GM12878 (cell line): ENCODE measurements at regions not wholly inside any gene's neighbourhood (a gene's known extent, or its start where the extent isn't known, plus 50 kb on each side); places are given as distances from the start of the nearest gene placed in this dataset.

Experiments
- ATAC-seq: fragments of 200-7000 bp; cut with Tn5 transposase; 3 replicates; pipeline ENCODE4 v1.9.1; 2020; ENCODE audit warnings: mild to moderate bottlenecking, moderate library complexity
- BruUV-seq: library from RNA; stranded (reverse); fragments of 400-500 nt; replicated peaks from 2 replicates; lab custom pipeline; 2021; lab: Mats Ljungman, UMichigan
- CTCF ChIA-PET: fragments of 300-600 bp; sonication (Branson Sonifier 250); formaldehyde crosslinking; extraction: SDS; loops from one replicate; lab custom pipeline; 2021; ENCODE audit warnings: inconsistent platforms; lab: Yijun Ruan, JAX
- POLR2A ChIA-PET: fragments of 350-600 bp; formaldehyde crosslinking; extraction: SDS; loops from one replicate; lab custom pipeline; 2021; ENCODE audit warnings: inconsistent platforms; lab: Charles Lee
- RAD21 ChIA-PET: fragments of 300-600 bp; sonication (Branson Sonifier 250); formaldehyde crosslinking; loops from one replicate; lab custom pipeline; 2023; ENCODE audit warnings: antibody characterized with exemption; ENCODE audit not compliant: unreplicated experiment; lab: Charles Lee
- SMC1A ChIA-PET: fragments of 300-600 bp; sonication (Branson Sonifier 250); formaldehyde crosslinking; loops from one replicate; lab custom pipeline; 2023; ENCODE audit not compliant: unreplicated experiment, uncharacterized antibody; lab: Charles Lee
- DNase-seq: peaks from one replicate; pipeline ENCODE4 v3.0.0-alpha.2; 2011; ENCODE audit warnings: low read depth, low spot score
- FAIRE-seq: peaks from 3 replicates; lab custom pipeline; 2011; peaks lifted over from hg19 to GRCh38; lab: Jason Lieb, UNC
- H2AFZ ChIP-seq: 2 replicates; pipeline ENCODE4 v1.6.0; 2011; ENCODE audit warnings: low read depth, low read length, control low read depth; ENCODE audit not compliant: control insufficient read depth
- H3K27ac ChIP-seq: 2 replicates; pipeline ENCODE4 v1.5.1; 2011; ENCODE audit warnings: control low read depth; ENCODE audit not compliant: control insufficient read depth, insufficient read depth
- H3K27me3 ChIP-seq, 2 experiments: replicated peaks in 1 of 2; 2 replicates each; pipeline versions ENCODE4 v1.6.0 to v1.6.1; 2011; ENCODE audit warnings: low read length in 1 of 2; ENCODE audit not compliant: control insufficient read depth in 2 of 2, insufficient read depth in 2 of 2
- H3K36me3 ChIP-seq, 2 experiments: 2 replicates each; pipeline ENCODE4 v1.5.1; 2011; ENCODE audit warnings: low read length in 1 of 2; ENCODE audit not compliant: control insufficient read depth in 2 of 2, insufficient read depth in 2 of 2
- H3K4me1 ChIP-seq: 2 replicates; pipeline ENCODE4 v1.6.1; 2011; ENCODE audit warnings: mild to moderate bottlenecking, low read length, moderate library complexity, mixed read lengths; ENCODE audit not compliant: control insufficient read depth, insufficient read depth
- H3K4me2 ChIP-seq: 2 replicates; pipeline ENCODE4 v1.6.0; 2011; ENCODE audit warnings: control low read depth; ENCODE audit not compliant: control insufficient read depth, insufficient read depth
- H3K4me3 ChIP-seq: fragments of 200-600 bp; sonication (generic); 2 replicates; pipeline ENCODE4 v1.5.1; 2016
- H3K79me2 ChIP-seq: 2 replicates; pipeline ENCODE4 v1.6.0; 2011; ENCODE audit warnings: low read length; ENCODE audit not compliant: control insufficient read depth, insufficient read depth
- H3K9ac ChIP-seq: 2 replicates; pipeline ENCODE4 v1.8.0; 2011; ENCODE audit warnings: low read length, control low read depth, mixed read lengths; ENCODE audit not compliant: control insufficient read depth, insufficient read depth
- H3K9me3 ChIP-seq: replicated peaks from 3 replicates; pipeline ENCODE4 v1.5.1; 2011; ENCODE audit warnings: mild to moderate bottlenecking, low read length; ENCODE audit not compliant: control insufficient read depth, insufficient read depth
- H4K20me1 ChIP-seq: 2 replicates; pipeline ENCODE4 v1.6.0; 2011; ENCODE audit not compliant: control insufficient read depth, insufficient read depth
- ASH2L ChIP-seq: fragments of 300-600, 200-600 bp; sonication (generic); IDR thresholded peaks from 2 replicates; pipeline ENCODE4 v1.6.1; 2017; ENCODE audit warnings: low read depth, mild to moderate bottlenecking, borderline replicate concordance
- FOS ChIP-seq: IDR thresholded peaks from 3 replicates; pipeline ENCODE4 v1.6.1; 2011; ENCODE audit warnings: borderline replicate concordance; ENCODE audit not compliant: insufficient read length; ENCODE audit errors: extremely low read depth
- IRF4 ChIP-seq: IDR thresholded peaks from 2 replicates; pipeline ENCODE4 v1.6.1; 2011; ENCODE audit warnings: low read depth, low read length
- JUND ChIP-seq: IDR thresholded peaks from 2 replicates; pipeline ENCODE4 v1.6.1; 2012; ENCODE audit warnings: low read depth, mild to moderate bottlenecking, low read length, improper control_type of control experiment, moderate library complexity
- NFYB ChIP-seq: IDR thresholded peaks from 2 replicates; pipeline ENCODE4 v1.6.1; 2011; ENCODE audit warnings: low read depth, mild to moderate bottlenecking, low read length, improper control_type of control experiment, moderate library complexity; ENCODE audit not compliant: insufficient read depth
- POLR2AphosphoS2 ChIP-seq: IDR thresholded peaks from 2 replicates; pipeline ENCODE4 v1.6.1; 2011; ENCODE audit warnings: low read depth, mild to moderate bottlenecking, low read length, improper control_type of control experiment, moderate library complexity
- RBBP5 ChIP-seq: fragments of 200-600 bp; sonication (generic); conservative IDR thresholded peaks from 2 replicates; pipeline ENCODE4 v1.6.1; 2016
- RELA ChIP-seq: fragments of 450-650 bp; IDR thresholded peaks from 2 replicates; pipeline ENCODE4 v1.8.0; 2014; ENCODE audit warnings: borderline replicate concordance; ENCODE audit not compliant: partially characterized antibody
- SMAD1 ChIP-seq: fragments of 450-650 bp; IDR thresholded peaks from 2 replicates; pipeline ENCODE4 v1.6.1; 2018; ENCODE audit warnings: mild to moderate bottlenecking, low read depth; ENCODE audit not compliant: partially characterized antibody
- SRF ChIP-seq, 2 experiments: IDR thresholded peaks; 2 replicates each; pipeline ENCODE4 v1.6.1; 2011; ENCODE audit warnings: low read depth in 2 of 2, low read length in 2 of 2, mild to moderate bottlenecking in 1 of 2, moderate library complexity in 1 of 2
- ZNF207 ChIP-seq: fragments of 450-650 bp; IDR thresholded peaks from 2 replicates; pipeline ENCODE4 v1.6.1; 2014; ENCODE audit warnings: antibody characterized with exemption, mild to moderate bottlenecking, borderline replicate concordance
- ZNF24 ChIP-seq: fragments of 450-650 bp; IDR thresholded peaks from 2 replicates; pipeline ENCODE4 v1.6.1; 2017; ENCODE audit warnings: antibody characterized with exemption, mild to moderate bottlenecking
- WGBS: methylation state at CpG from one replicate; pipeline ENCODE4 v1.1.6; 2016; ENCODE audit warnings: low lambda C conversion rate; ENCODE audit not compliant: insufficient replicate concordance, insufficient coverage; ENCODE audit errors: missing lambda C conversion rate; 5-methylcytosine and 5-hydroxymethylcytosine counted together
- in situ Hi-C: fragments of 300-500 bp; cut with MboI; formaldehyde crosslinking; loops from 9 replicates; pipeline ENCODE4 v1.14.3; 2018; ENCODE audit warnings: mixed read lengths
- intact Hi-C: fragments of 100-400 bp; cut with micrococcal nuclease; formaldehyde crosslinking; loops from one replicate; pipeline ENCODE4 v1.14.2; 2022; ENCODE audit not compliant: unreplicated experiment
- TF ChIP-seq, protein P1 (sequence below): fragments of 150-350 bp; IDR thresholded peaks from 2 replicates; pipeline ENCODE4 v1.6.1; 2014; ENCODE audit warnings: mild to moderate bottlenecking, low read depth, low read length
- TF ChIP-seq, protein P2 (sequence below): IDR thresholded peaks from 2 replicates; pipeline ENCODE4 v1.6.1; 2011; ENCODE audit warnings: borderline replicate concordance, low read depth, mild to moderate bottlenecking, moderate library complexity, mixed read lengths, low read length; ENCODE audit not compliant: insufficient read depth; ENCODE audit errors: extremely low read length

DNA sequence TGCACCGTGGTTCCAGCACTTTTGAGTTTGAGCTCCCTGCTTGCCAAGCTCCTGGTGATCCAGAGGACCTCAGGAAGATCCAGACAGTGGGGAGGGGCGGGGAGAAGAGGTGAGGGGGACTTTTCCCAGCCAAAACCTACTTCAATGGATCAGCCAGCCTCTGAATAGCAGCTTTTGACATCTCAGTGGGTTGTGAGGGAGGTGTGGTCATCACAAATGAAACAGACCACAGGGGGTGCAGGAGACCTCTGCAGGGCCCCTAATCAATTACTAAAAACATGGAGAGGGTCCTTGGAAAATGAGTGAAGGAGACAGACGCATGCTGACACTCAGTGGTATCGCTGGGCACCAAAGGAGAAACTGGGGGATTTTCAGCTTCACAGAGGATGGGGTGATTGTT is 372.7 kb downstream of the ZNF521 start (continued):
- no peak for TF ChIP-seq SRF (IDR thresholded peaks at IDR 0.05; ENCODE audit: low read depth in 2 of 2, low read length in 2 of 2)

DNA sequence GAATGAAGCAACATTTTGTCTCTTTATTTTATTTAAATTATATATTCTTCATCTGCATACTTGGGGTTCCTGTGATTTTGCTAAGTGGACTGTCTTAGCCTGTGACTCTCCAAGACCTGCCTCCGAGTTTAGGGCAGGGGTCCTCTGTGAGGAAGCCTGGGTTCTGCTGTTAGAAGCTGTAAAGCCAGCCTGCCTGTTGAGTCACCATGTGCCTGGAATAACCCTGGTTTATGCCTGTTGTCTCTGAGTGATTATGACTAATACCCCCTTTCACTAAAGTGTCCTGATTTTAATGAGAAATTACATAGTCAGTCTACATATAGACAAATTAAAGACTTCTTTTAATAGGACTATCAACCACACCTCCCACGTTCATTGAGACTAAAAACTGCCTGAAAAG is 369.1 kb downstream of the ZNF521 start:
- TF ChIP-seq ASH2L (no peak), JUND (no peak), NFYB (no peak), POLR2AphosphoS2 (no peak), RELA (no peak)
- Histone ChIP-seq H3K79me2 (no peaks in the 10 kb centered on the region), H2AFZ (no peak overlapping the region), H3K27me3 (peaks cover 0 to 1% of the 10 kb centered on the region in 2 experiments; a peak in 1 of 4 replicates), H4K20me1 (no peaks in the 10 kb centered on the region), H3K4me1 (no peaks in the 10 kb centered on the region), H3K9ac (no peak overlapping the region), H3K36me3 (no peaks in the 10 kb centered on the region), H3K4me2 (no peak overlapping the region), H3K27ac (no peak overlapping the region), H3K4me3 (no peak overlapping the region), H3K9me3 (no peaks in the 10 kb centered on the region)
- POLR2A ChIA-PET: no interaction called here
- RAD21 ChIA-PET: no interaction called here
- WGBS: 0% methylated on average over 2 of the region's 2 CpGs
- in situ Hi-C loops (no loop called here), intact Hi-C loops (no loop called here)
- FAIRE-seq (no peak), ATAC-seq (no peak), DNase-seq (no peak)
- CTCF ChIA-PET: no interaction called here
- SMC1A ChIA-PET: no interaction called here
- BruUV-seq: no TSS peak

DNA sequence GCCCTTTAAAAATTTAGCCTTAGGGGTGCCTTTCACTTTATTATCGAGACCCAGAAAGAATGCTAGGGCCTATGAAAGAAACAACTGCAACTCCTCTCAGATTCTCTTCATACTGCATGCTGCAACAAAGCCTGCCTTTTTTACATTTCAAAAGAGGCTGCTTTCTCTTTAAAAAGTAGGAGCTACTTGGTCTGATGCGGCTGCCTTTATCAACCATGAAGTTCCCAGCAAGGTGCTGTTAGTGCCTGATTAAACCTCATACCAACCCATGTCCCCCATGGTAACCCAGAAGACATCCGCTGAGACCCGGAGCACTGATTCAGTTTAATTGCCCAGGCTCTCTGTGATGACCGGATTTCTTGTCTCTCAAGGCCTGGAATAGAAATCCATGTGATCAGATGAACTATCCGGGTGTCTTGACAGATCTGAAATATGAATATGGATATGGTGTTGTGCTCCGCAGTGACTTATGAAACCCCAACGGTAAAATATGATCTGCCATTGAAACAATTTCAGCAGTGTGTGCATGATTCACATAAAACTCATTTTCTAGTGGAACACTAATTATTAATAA is 368.3 kb downstream of the ZNF521 start:
- Histone ChIP-seq H3K4me3 (no peak overlapping the region), H3K9ac (no peak overlapping the region), H4K20me1 (no peaks in the 10 kb centered on the region), H2AFZ (no peak overlapping the region), H3K36me3 (no peaks in the 10 kb centered on the region), H3K4me1 (no peaks in the 10 kb centered on the region), H3K27me3 (peaks cover 0 to 1% of the 10 kb centered on the region in 2 experiments; a peak in 1 of 4 replicates), H3K4me2 (no peak overlapping the region), H3K9me3 (no peaks in the 10 kb centered on the region), H3K79me2 (no peaks in the 10 kb centered on the region), H3K27ac (no peak overlapping the region)
- no peak for ATAC-seq
- intact Hi-C loops (no loop called here), in situ Hi-C loops (no loop called here)
- POLR2A ChIA-PET: no interaction called here
- RAD21 ChIA-PET: no interaction called here
- CTCF ChIA-PET: no interaction called here
- WGBS: 40% methylated on average over 8 of the region's 8 CpGs
- BruUV-seq: no TSS peak
- no peak for FAIRE-seq
- SMC1A ChIA-PET: no interaction called here
- no peak for DNase-seq
- TF ChIP-seq, protein P1, sequence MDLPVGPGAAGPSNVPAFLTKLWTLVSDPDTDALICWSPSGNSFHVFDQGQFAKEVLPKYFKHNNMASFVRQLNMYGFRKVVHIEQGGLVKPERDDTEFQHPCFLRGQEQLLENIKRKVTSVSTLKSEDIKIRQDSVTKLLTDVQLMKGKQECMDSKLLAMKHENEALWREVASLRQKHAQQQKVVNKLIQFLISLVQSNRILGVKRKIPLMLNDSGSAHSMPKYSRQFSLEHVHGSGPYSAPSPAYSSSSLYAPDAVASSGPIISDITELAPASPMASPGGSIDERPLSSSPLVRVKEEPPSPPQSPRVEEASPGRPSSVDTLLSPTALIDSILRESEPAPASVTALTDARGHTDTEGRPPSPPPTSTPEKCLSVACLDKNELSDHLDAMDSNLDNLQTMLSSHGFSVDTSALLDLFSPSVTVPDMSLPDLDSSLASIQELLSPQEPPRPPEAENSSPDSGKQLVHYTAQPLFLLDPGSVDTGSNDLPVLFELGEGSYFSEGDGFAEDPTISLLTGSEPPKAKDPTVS: no peak
- TF ChIP-seq ZNF207 (no peak), SMAD1 (no peak), ZNF24 (no peak), FOS (no peak), RBBP5 (no peak), IRF4 (no peak)
- TF ChIP-seq, protein P2, sequence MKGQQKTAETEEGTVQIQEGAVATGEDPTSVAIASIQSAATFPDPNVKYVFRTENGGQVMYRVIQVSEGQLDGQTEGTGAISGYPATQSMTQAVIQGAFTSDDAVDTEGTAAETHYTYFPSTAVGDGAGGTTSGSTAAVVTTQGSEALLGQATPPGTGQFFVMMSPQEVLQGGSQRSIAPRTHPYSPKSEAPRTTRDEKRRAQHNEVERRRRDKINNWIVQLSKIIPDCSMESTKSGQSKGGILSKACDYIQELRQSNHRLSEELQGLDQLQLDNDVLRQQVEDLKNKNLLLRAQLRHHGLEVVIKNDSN: no peak
